ENCODE measurements at regions not wholly inside any gene's neighbourhood (a gene's known extent, or its start where the extent isn't known, plus 50 kb on each side); places are given as distances from the start of the nearest gene placed in this dataset.

DNA sequence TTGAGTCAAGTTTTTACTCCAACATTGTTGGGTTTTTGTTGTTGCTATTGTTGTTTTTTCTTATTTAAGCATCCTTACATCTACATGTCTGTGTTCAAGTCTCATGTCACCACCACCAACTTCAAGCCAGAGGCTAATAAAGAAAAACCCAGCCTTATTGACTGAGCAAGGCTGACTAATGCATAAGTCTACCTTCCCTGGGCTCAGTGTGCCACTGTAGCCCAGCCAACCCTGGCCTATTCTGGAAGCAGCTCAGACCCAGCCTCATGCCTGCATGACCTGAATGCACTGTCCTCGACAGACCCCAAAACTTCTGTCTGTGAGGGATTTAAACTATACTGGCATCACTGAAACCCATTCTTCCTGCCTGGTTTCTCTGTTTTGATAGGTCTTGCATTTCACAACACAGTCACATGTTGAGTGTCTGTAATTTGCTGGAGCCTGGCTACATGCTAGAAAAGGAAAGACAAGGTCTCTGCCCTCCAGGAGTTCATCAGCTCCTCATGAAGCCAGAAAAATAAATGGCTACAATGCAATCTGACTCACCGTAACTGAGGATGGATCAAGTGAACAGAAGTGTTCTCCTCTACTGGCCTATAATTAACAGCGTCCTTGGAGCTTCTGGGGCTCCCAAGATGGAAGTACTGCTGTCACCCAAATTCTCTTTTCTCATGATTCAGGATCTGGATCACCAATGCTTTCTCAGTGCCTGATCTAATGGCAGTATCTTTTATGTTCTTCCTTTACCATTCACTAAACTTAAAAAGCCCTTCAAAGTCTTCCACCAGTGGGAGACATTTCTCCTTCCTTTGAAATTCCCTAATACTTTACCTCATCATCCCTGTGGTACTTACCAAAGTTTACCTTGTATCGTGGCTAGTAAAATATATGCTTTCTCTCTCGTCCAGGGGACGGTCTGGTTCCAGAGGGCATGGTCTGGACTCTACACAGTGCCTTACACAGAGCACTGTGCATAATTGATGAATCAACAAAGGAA, 103.9 kb upstream of the IFNE start:
- TF ChIP-seq REST (IDR thresholded peaks at IDR 0.05; ENCODE audit: insufficient read depth in 1 of 2, low read depth in 2 of 2, low read length in 2 of 2) (no peak), FOXP2 (optimal IDR thresholded peaks at IDR 0.05; ENCODE audit: borderline replicate concordance, extremely low read depth, extremely low read length, insufficient read depth) (no peak), TAF1 (IDR thresholded peaks at IDR 0.05; ENCODE audit: borderline replicate concordance, insufficient read depth, low read length) (no peak), SIN3A (IDR thresholded peaks at IDR 0.05; ENCODE audit: borderline replicate concordance, insufficient read depth, low read length) (no peak), POLR2AphosphoS5 (IDR thresholded peaks at IDR 0.05; ENCODE audit: low read depth, low read length) (no peak)

DNA sequence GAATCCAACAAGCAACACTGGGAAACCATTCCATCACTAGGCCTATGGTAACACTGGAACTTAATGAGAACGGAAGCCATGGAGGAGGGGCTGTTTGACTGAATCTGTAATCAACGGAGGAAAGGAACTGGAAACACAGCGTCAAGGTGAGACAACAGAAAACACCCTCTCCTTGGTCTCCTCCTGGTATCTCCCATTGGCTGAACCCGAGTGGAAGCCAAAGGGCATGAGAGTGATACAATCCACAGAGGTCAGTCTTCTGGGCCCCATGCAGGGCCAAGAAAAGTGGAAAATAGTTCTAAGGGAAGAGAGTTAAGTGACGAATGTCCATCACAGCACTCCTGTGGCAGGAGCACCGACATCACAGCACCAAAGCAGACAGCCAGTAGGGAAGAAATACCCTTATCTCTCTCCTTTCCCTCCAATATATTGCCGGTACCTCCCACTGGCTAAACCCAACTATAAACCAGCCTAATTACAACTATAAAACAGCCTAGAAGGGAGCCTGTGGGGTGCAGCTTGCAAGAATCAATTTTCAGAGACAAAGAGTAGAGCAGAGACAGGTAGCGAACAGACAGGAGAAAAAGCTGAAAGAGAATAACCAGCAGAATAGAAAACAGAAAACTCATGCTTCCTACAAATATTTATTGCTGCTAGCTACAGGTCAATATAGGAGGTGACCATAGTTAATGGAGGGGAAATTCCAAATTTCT, 107.4 kb upstream of the IFNE start:
- TF ChIP-seq SIN3A (IDR thresholded peaks at IDR 0.05; ENCODE audit: borderline replicate concordance, insufficient read depth, low read length) (no peak), REST (IDR thresholded peaks at IDR 0.05; ENCODE audit: insufficient read depth in 1 of 2, low read depth in 2 of 2, low read length in 2 of 2) (no peak), POLR2AphosphoS5 (IDR thresholded peaks at IDR 0.05; ENCODE audit: low read depth, low read length) (no peak), FOXP2 (optimal IDR thresholded peaks at IDR 0.05; ENCODE audit: borderline replicate concordance, extremely low read depth, extremely low read length, insufficient read depth) (no peak), TAF1 (IDR thresholded peaks at IDR 0.05; ENCODE audit: borderline replicate concordance, insufficient read depth, low read length) (no peak)

GRCh38 chr9:21590058-21590996, 108.2 kb upstream of the IFNE start:
- TF ChIP-seq SIN3A (IDR thresholded peaks at IDR 0.05; ENCODE audit: borderline replicate concordance, insufficient read depth, low read length) (no peak), POLR2AphosphoS5 (IDR thresholded peaks at IDR 0.05; ENCODE audit: low read depth, low read length) (no peak), FOXP2 (optimal IDR thresholded peaks at IDR 0.05; ENCODE audit: borderline replicate concordance, extremely low read depth, extremely low read length, insufficient read depth) (no peak), REST (IDR thresholded peaks at IDR 0.05; ENCODE audit: insufficient read depth in 1 of 2, low read depth in 2 of 2, low read length in 2 of 2) (no peak)

- TF ChIP-seq FOXP2 (optimal IDR thresholded peaks at IDR 0.05; ENCODE audit: borderline replicate concordance, extremely low read depth, extremely low read length, insufficient read depth) (no peak), SIN3A (IDR thresholded peaks at IDR 0.05; ENCODE audit: borderline replicate concordance, insufficient read depth, low read length) (no peak), TAF1 (IDR thresholded peaks at IDR 0.05; ENCODE audit: borderline replicate concordance, insufficient read depth, low read length) (no peak), REST (IDR thresholded peaks at IDR 0.05; ENCODE audit: insufficient read depth in 1 of 2, low read depth in 2 of 2, low read length in 2 of 2) (no peak), POLR2AphosphoS5 (IDR thresholded peaks at IDR 0.05; ENCODE audit: low read depth, low read length) (no peak)
Measured at GRCh38 chr9:21591221-21592062, 109.3 kb upstream of the IFNE start.
